Neural cell (in vitro differentiated cells): ENCODE measurements at regions not wholly inside any gene's neighbourhood (a gene's known extent, or its start where the extent isn't known, plus 50 kb on each side); places are given as distances from the start of the nearest gene placed in this dataset.

Experiments
- EP300 ChIP-seq: fragments of 450-650 bp; conservative IDR thresholded peaks from 2 replicates; pipeline ENCODE4 v1.6.1; 2014; ENCODE audit warnings: antibody characterized with exemption, mild to moderate bottlenecking, moderate library complexity; ENCODE audit not compliant: poor library complexity, severe bottlenecking
- POLR2AphosphoS5 ChIP-seq: IDR thresholded peaks from 2 replicates; pipeline ENCODE4 v1.6.1; 2012
- RAD21 ChIP-seq: fragments of 450-650 bp; conservative IDR thresholded peaks from 2 replicates; pipeline ENCODE4 v1.6.1; 2014; ENCODE audit warnings: antibody characterized with exemption, mild to moderate bottlenecking, moderate library complexity
- SMC3 ChIP-seq: fragments of 450-650 bp; conservative IDR thresholded peaks from 2 replicates; pipeline ENCODE4 v1.6.1; 2014; ENCODE audit warnings: antibody characterized with exemption, mild to moderate bottlenecking, moderate library complexity; ENCODE audit not compliant: poor library complexity
- TF ChIP-seq, protein P1 (sequence below): IDR thresholded peaks from 2 replicates; pipeline ENCODE4 v1.6.1; 2012; ENCODE audit warnings: borderline replicate concordance
- TF ChIP-seq, protein P2 (sequence below): fragments of 450-650 bp; IDR thresholded peaks from 2 replicates; pipeline ENCODE4 v1.5.1; 2014; ENCODE audit warnings: antibody characterized with exemption, mild to moderate bottlenecking, moderate library complexity; ENCODE audit not compliant: poor library complexity, severe bottlenecking

DNA sequence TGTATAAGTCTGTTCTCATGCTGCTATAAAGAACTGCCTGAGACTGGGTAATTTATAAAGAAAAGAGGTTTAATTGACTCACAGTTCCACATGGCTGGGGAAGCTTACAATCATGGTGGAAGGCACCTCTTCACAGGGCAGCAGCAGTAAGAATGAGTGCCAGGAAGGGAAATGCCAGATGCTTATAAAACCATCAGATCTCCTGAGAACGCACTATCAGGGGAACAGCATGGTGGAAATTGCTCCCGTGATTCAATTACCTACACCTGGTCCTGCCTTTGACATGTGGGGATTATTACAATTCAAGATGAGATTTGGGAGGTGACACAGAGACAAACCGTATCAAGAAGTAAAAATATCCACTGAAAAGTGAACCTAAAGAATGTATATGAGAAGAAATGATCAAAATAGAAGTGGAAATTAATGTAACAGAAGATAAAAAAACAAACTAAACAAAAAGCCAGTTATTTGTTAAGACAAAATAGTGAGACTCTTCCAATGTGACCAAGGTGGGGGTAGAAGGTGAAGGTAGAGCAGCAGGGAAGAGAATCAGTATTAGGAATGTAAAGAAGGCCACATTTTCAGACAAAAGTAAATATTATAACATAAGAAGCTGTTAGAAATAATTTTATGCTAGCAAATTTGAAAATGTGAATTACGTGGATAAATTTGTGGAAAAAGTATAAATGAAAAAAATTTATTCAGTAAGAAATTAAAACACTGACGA is 372.9 kb downstream of the NKX6-1 start:
- TF ChIP-seq, protein P1, sequence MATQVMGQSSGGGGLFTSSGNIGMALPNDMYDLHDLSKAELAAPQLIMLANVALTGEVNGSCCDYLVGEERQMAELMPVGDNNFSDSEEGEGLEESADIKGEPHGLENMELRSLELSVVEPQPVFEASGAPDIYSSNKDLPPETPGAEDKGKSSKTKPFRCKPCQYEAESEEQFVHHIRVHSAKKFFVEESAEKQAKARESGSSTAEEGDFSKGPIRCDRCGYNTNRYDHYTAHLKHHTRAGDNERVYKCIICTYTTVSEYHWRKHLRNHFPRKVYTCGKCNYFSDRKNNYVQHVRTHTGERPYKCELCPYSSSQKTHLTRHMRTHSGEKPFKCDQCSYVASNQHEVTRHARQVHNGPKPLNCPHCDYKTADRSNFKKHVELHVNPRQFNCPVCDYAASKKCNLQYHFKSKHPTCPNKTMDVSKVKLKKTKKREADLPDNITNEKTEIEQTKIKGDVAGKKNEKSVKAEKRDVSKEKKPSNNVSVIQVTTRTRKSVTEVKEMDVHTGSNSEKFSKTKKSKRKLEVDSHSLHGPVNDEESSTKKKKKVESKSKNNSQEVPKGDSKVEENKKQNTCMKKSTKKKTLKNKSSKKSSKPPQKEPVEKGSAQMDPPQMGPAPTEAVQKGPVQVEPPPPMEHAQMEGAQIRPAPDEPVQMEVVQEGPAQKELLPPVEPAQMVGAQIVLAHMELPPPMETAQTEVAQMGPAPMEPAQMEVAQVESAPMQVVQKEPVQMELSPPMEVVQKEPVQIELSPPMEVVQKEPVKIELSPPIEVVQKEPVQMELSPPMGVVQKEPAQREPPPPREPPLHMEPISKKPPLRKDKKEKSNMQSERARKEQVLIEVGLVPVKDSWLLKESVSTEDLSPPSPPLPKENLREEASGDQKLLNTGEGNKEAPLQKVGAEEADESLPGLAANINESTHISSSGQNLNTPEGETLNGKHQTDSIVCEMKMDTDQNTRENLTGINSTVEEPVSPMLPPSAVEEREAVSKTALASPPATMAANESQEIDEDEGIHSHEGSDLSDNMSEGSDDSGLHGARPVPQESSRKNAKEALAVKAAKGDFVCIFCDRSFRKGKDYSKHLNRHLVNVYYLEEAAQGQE: no peak
- TF ChIP-seq, protein P2, sequence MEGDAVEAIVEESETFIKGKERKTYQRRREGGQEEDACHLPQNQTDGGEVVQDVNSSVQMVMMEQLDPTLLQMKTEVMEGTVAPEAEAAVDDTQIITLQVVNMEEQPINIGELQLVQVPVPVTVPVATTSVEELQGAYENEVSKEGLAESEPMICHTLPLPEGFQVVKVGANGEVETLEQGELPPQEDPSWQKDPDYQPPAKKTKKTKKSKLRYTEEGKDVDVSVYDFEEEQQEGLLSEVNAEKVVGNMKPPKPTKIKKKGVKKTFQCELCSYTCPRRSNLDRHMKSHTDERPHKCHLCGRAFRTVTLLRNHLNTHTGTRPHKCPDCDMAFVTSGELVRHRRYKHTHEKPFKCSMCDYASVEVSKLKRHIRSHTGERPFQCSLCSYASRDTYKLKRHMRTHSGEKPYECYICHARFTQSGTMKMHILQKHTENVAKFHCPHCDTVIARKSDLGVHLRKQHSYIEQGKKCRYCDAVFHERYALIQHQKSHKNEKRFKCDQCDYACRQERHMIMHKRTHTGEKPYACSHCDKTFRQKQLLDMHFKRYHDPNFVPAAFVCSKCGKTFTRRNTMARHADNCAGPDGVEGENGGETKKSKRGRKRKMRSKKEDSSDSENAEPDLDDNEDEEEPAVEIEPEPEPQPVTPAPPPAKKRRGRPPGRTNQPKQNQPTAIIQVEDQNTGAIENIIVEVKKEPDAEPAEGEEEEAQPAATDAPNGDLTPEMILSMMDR: no peak
- TF ChIP-seq SMC3 (no peak), EP300 (no peak), POLR2AphosphoS5 (no peak), RAD21 (no peak)
